ENCODE measurements at regions not wholly inside any gene's neighbourhood (a gene's known extent, or its start where the extent isn't known, plus 50 kb on each side); places are given as distances from the start of the nearest gene placed in this dataset.

DNA sequence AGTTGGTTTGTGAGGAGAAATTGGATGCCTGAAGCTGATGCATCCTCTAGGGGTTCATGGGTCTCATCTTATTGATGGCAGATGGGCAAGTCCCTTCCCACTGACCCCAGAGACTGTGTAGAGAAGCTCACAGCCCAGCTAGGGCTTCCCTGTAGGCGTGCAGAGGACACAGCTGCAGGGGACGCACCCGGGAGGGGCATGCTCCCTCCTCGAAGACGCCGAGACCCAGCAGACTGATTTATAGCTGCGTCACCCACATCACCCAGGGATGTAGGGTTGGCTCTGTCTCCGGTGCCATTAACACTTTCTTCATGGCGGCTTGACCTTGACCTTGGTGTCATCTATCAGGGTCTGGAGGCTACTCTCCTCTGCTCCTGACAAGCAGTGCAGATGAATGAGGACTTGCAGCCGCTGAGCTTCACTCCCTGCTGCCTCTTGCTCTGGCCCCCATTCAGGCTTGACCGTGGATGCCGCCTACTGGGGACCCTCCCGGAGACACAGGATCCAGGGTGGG is 549.7 kb downstream of the TCERG1L start:
- no peak for DNase-seq (ENCODE audit: low spot score)
- TF ChIP-seq, protein P1, sequence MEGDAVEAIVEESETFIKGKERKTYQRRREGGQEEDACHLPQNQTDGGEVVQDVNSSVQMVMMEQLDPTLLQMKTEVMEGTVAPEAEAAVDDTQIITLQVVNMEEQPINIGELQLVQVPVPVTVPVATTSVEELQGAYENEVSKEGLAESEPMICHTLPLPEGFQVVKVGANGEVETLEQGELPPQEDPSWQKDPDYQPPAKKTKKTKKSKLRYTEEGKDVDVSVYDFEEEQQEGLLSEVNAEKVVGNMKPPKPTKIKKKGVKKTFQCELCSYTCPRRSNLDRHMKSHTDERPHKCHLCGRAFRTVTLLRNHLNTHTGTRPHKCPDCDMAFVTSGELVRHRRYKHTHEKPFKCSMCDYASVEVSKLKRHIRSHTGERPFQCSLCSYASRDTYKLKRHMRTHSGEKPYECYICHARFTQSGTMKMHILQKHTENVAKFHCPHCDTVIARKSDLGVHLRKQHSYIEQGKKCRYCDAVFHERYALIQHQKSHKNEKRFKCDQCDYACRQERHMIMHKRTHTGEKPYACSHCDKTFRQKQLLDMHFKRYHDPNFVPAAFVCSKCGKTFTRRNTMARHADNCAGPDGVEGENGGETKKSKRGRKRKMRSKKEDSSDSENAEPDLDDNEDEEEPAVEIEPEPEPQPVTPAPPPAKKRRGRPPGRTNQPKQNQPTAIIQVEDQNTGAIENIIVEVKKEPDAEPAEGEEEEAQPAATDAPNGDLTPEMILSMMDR (IDR thresholded peaks at IDR 0.05; ENCODE audit: extremely low read depth, insufficient read depth, missing control alignments): no peak
- in situ Hi-C loops (cut with MboI; ENCODE audit: low pct_unique_long_range_greater_than_20kb, low sequenced_read_pairs, unreplicated experiment): no loop called here

DNA sequence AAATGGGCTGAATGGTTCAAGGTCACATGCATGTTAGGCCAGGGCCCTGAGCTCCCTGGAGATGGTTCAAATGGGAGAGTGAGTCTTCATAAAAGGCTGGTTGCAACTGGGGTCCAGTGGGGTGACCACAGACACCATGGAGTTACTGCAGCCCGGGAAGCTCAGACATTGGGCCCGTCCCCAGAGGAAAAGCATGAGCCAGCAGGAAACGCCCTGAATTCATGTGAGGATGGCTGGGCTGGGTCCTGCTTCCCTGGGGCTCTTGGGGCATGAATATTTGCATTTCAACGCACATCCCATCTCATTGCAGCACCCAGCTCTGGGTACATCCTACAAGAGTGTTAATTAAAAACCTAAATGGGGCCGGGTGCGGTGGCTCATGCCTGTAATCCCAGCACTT is 549.0 kb downstream of the TCERG1L start:
- TF ChIP-seq, protein P1 (IDR thresholded peaks at IDR 0.05; ENCODE audit: extremely low read depth, insufficient read depth, missing control alignments): no peak
- in situ Hi-C loops (cut with MboI; ENCODE audit: low pct_unique_long_range_greater_than_20kb, low sequenced_read_pairs, unreplicated experiment): no loop called here
- DNase-seq (ENCODE audit: low spot score): no peak

DNA sequence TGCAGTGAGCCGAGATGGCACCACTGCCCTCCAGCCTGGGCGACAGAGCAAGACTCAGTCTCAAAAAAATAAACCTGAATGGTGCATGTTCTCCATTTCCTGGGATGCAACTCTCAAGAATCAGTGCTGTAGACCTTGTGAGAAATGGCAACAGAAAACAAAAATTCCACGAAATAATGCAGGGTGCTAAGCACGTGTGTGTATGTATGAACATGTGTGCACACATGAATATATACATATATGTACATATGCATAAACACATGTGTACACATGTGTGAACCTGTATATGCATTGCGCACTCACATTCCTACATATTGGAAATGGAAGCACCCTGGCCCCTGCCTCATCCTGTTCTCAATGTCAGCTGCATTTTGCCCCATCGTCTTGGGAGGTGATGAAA is 548.5 kb downstream of the TCERG1L start:
- TF ChIP-seq, protein P1 (IDR thresholded peaks at IDR 0.05; ENCODE audit: extremely low read depth, insufficient read depth, missing control alignments): no peak
- in situ Hi-C loops (cut with MboI; ENCODE audit: low pct_unique_long_range_greater_than_20kb, low sequenced_read_pairs, unreplicated experiment): no loop called here
- no peak for DNase-seq (ENCODE audit: low spot score)

DNA sequence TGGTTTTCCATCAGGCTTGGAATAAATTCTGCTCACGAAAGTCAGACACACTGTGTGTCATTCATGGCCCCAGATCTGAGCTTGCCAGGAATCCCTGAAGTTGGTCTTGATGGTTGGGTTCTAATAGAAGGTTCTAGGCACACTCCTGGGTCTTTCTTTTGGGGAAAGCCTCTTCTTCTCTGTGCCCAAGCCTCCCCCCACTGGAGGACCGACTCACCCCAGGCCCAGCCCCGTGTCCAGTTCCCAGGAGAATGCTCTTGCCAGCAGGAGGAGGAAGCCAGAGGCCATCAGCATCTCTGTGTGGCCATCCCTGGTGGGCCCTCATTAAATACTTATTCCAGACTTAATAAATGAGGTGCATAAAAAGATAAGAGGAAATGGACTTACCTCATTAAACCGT is 548.0 kb downstream of the TCERG1L start:
- TF ChIP-seq, protein P1 (IDR thresholded peaks at IDR 0.05; ENCODE audit: extremely low read depth, insufficient read depth, missing control alignments): no peak
- DNase-seq (ENCODE audit: low spot score): no peak
- in situ Hi-C loops (cut with MboI; ENCODE audit: low pct_unique_long_range_greater_than_20kb, low sequenced_read_pairs, unreplicated experiment): no loop called here

DNA sequence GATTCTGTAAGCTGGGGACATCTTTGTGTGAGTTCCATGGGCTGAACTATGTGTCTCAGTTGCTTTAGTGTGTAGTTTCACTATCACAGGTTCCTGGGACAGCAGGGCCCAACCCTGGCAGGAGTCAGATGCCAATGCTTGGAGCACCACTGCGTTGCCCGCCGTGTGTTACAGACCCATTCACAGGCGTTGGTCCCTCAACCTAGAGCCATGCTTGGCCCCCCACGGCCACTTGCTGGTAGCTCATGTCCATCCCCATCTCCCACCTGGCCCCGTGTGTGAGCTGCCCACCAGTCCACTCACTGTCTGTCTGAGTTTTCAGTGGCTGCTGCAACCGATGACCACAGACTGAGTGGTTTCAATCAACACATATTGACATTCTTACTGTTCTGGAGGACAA is 546.9 kb downstream of the TCERG1L start:
- in situ Hi-C loops (cut with MboI; ENCODE audit: low pct_unique_long_range_greater_than_20kb, low sequenced_read_pairs, unreplicated experiment): no loop called here
- DNase-seq (ENCODE audit: low spot score): no peak

DNA sequence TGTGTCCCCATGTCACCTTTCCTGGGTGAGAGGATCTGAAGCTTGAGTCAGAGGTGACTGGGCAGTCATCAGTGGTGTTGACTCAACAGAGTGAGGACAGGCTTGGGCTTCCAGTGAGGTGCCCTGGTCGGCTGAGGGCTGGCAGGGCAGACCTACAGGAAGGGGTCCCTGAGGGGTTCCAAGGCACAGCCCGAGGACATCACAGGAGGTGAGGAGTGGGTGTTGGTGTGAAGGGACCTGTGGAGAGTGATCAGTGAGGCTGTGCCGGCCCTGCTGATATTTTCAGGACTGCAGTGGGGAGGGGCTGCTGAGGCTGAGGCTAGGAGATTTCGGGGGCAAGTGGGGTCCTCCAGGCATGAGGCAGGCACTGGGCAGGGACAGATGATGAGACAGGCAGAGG is 545.5 kb downstream of the TCERG1L start:
- DNase-seq (ENCODE audit: low spot score): no peak
- in situ Hi-C loops (cut with MboI; ENCODE audit: low pct_unique_long_range_greater_than_20kb, low sequenced_read_pairs, unreplicated experiment): no loop called here
- TF ChIP-seq, protein P1 (IDR thresholded peaks at IDR 0.05; ENCODE audit: extremely low read depth, insufficient read depth, missing control alignments): no peak

More for the DNA sequence above, 546.9 kb downstream of the TCERG1L start:
- TF ChIP-seq, protein P1 (IDR thresholded peaks at IDR 0.05; ENCODE audit: extremely low read depth, insufficient read depth, missing control alignments): no peak
